Activated CD8-positive, alpha-beta memory T cell treated with anti-CD3 and anti-CD28 coated beads for 48 hours (primary cell): ENCODE measurements at regions not wholly inside any gene's neighbourhood (a gene's known extent, or its start where the extent isn't known, plus 50 kb on each side); places are given as distances from the start of the nearest gene placed in this dataset.

Experiments used
- DNase-seq, 3 experiments: peaks; one replicate each; pipeline ENCODE4 v3.0.0-alpha.2; 2020; ENCODE audit warnings: low read depth in 2 of 3, low spot score in 2 of 3

GRCh38 chr20:20993372-20993771, 112.8 kb downstream of the LINC00237 start:
- no peak for DNase-seq

- DNase-seq = no peak
Observed at GRCh38 chr20:20992686-20993360, 113.3 kb downstream of the LINC00237 start.

- DNase-seq = no peak
Observed at GRCh38 chr20:20992277-20992676, 113.9 kb downstream of the LINC00237 start.

- DNase-seq = no peak
Observed at GRCh38 chr20:20989081-20989480, 117.1 kb downstream of the LINC00237 start.

GRCh38 chr20:20979934-20980333, 126.2 kb downstream of the LINC00237 start:
- DNase-seq = no peak

- DNase-seq = no peak
Observed at GRCh38 chr20:20977786-20978185, 128.4 kb downstream of the LINC00237 start.

- no peak for DNase-seq
Observed at GRCh38 chr20:20972490-20972889, 133.7 kb downstream of the LINC00237 start.

GRCh38 chr20:20971810-20972209, 134.3 kb downstream of the LINC00237 start:
- DNase-seq = no peak

- DNase-seq = no peak
Observed at GRCh38 chr20:20970841-20971240, 135.3 kb downstream of the LINC00237 start.

GRCh38 chr20:20969701-20970280, 136.4 kb downstream of the LINC00237 start:
- DNase-seq = no peak

- DNase-seq = no peak
Observed at GRCh38 chr20:20967564-20968184, 138.5 kb downstream of the LINC00237 start.

GRCh38 chr20:20966171-20966570, 140.0 kb downstream of the LINC00237 start:
- DNase-seq = no peak

- DNase-seq = no peak
Observed at GRCh38 chr20:20959031-20959755, 147.0 kb downstream of the LINC00237 start.

- DNase-seq = no peak
Observed at GRCh38 chr20:20956513-20956931, 149.6 kb downstream of the LINC00237 start.

GRCh38 chr20:20955892-20956291, 150.3 kb downstream of the LINC00237 start:
- no peak for DNase-seq

GRCh38 chr20:20953738-20954618, 152.2 kb downstream of the LINC00237 start:
- DNase-seq = no peak

GRCh38 chr20:20950620-20951019, 155.5 kb downstream of the LINC00237 start:
- DNase-seq = no peak

GRCh38 chr20:20946122-20946759, 159.9 kb downstream of the LINC00237 start:
- DNase-seq = no peak

GRCh38 chr20:20941468-20941889, 164.7 kb downstream of the LINC00237 start:
- no peak for DNase-seq

- DNase-seq = no peak
Observed at GRCh38 chr20:20939006-20939405, 167.2 kb downstream of the LINC00237 start.
